ENCODE measurements at regions not wholly inside any gene's neighbourhood (a gene's known extent, or its start where the extent isn't known, plus 50 kb on each side); places are given as distances from the start of the nearest gene placed in this dataset.

GRCh38 chr3:110755345-110755744, 316.3 kb upstream of the NECTIN3 start:
- intact Hi-C loops (cut with micrococcal nuclease), result no loop called here
- H4K20me1 ChIP-seq (ENCODE audit: low read length), result no peaks in the 10 kb centered on the region
- no peak for ATAC-seq
- no peaks in the 10 kb centered on the region for H3K36me3 ChIP-seq (ENCODE audit: low read depth, low read length)
- no TSS peak for BruUV-seq (replicated peaks)
- no peak overlapping the region for H3K27ac ChIP-seq (ENCODE audit: low read length)
- no peaks in the 10 kb centered on the region for H3F3A ChIP-seq (ENCODE audit: low read length, unreplicated experiment)
- no peak overlapping the region for H2AFZ ChIP-seq (ENCODE audit: low read length)
- H3K9me2 ChIP-seq (replicated peaks; ENCODE audit: low read length), result no peaks in the 10 kb centered on the region
- DNase-seq, result no peak
- no peaks in the 10 kb centered on the region for H3K9me3 ChIP-seq (ENCODE audit: low read length)
- H3K4me2 ChIP-seq (ENCODE audit: low read length), result no peak overlapping the region
- H3K9ac ChIP-seq (ENCODE audit: low read length), result no peak overlapping the region
- no peaks in the 10 kb centered on the region for H3K27me3 ChIP-seq (ENCODE audit: low read length)
- ChIA-PET CTCF (no interaction called here), POLR2A (ENCODE audit: unreplicated experiment) (no interaction called here)
- no peaks in the 10 kb centered on the region for H3K79me2 ChIP-seq (ENCODE audit: low read length)
- H3K4me1 ChIP-seq (ENCODE audit: insufficient read depth, low read length), result no peaks in the 10 kb centered on the region
- no peak for TF ChIP-seq EZH2phosphoT487 (IDR thresholded peaks at IDR 0.05; ENCODE audit: borderline replicate concordance, low read length)
- no peak for TF ChIP-seq EZH2 (IDR thresholded peaks at IDR 0.05; ENCODE audit: low read length, unreplicated experiment)
- no peak for TF ChIP-seq CTCF (conservative IDR thresholded peaks at IDR 0.05; ENCODE audit: low read depth, low read length)
- no peak overlapping the region for H3K4me3 ChIP-seq (ENCODE audit: low read length)

- Histone ChIP-seq H3K4me1 (ENCODE audit: insufficient read depth, low read length) (no peaks in the 10 kb centered on the region), H3F3A (ENCODE audit: low read length, unreplicated experiment) (no peaks in the 10 kb centered on the region), H3K36me3 (ENCODE audit: low read depth, low read length) (no peaks in the 10 kb centered on the region), H3K27me3 (ENCODE audit: low read length) (no peaks in the 10 kb centered on the region), H4K20me1 (ENCODE audit: low read length) (no peaks in the 10 kb centered on the region), H3K9ac (ENCODE audit: low read length) (no peak overlapping the region), H3K27ac (ENCODE audit: low read length) (no peak overlapping the region), H3K4me2 (ENCODE audit: low read length) (no peak overlapping the region), H3K4me3 (ENCODE audit: low read length) (no peak overlapping the region), H3K9me2 (replicated peaks; ENCODE audit: low read length) (no peaks in the 10 kb centered on the region), H2AFZ (ENCODE audit: low read length) (no peak overlapping the region), H3K79me2 (ENCODE audit: low read length) (no peaks in the 10 kb centered on the region), H3K9me3 (ENCODE audit: low read length) (no peaks in the 10 kb centered on the region)
- CTCF ChIA-PET, result no interaction called here
- no peak for ATAC-seq
- intact Hi-C loops (cut with micrococcal nuclease), result no loop called here
- POLR2A ChIA-PET (ENCODE audit: unreplicated experiment), result no interaction called here
- BruUV-seq (replicated peaks), result no TSS peak
- TF ChIP-seq EZH2 (IDR thresholded peaks at IDR 0.05; ENCODE audit: low read length, unreplicated experiment) (no peak), EZH2phosphoT487 (IDR thresholded peaks at IDR 0.05; ENCODE audit: borderline replicate concordance, low read length) (no peak), CTCF (conservative IDR thresholded peaks at IDR 0.05; ENCODE audit: low read depth, low read length) (no peak)
- no peak for DNase-seq
Observed at GRCh38 chr3:110756705-110757104, 314.9 kb upstream of the NECTIN3 start.

- Histone ChIP-seq H3K4me3 (ENCODE audit: low read length) (no peak overlapping the region), H3K4me2 (ENCODE audit: low read length) (no peak overlapping the region), H2AFZ (ENCODE audit: low read length) (no peak overlapping the region), H3K36me3 (ENCODE audit: low read depth, low read length) (no peaks in the 10 kb centered on the region), H3K9me3 (ENCODE audit: low read length) (no peaks in the 10 kb centered on the region), H3K4me1 (ENCODE audit: insufficient read depth, low read length) (no peaks in the 10 kb centered on the region), H3K9me2 (replicated peaks; ENCODE audit: low read length) (no peaks in the 10 kb centered on the region), H3K9ac (ENCODE audit: low read length) (no peak overlapping the region), H3K27ac (ENCODE audit: low read length) (no peak overlapping the region), H3K27me3 (ENCODE audit: low read length) (no peaks in the 10 kb centered on the region), H4K20me1 (ENCODE audit: low read length) (no peaks in the 10 kb centered on the region), H3F3A (ENCODE audit: low read length, unreplicated experiment) (no peaks in the 10 kb centered on the region), H3K79me2 (ENCODE audit: low read length) (no peaks in the 10 kb centered on the region)
- no TSS peak for BruUV-seq (replicated peaks)
- intact Hi-C loops (cut with micrococcal nuclease), result no loop called here
- TF ChIP-seq EZH2phosphoT487 (IDR thresholded peaks at IDR 0.05; ENCODE audit: borderline replicate concordance, low read length), result no peak
- TF ChIP-seq EZH2 (IDR thresholded peaks at IDR 0.05; ENCODE audit: low read length, unreplicated experiment), result no peak
- TF ChIP-seq CTCF (conservative IDR thresholded peaks at IDR 0.05; ENCODE audit: low read depth, low read length), result no peak
- ATAC-seq, result no peak
- POLR2A ChIA-PET (ENCODE audit: unreplicated experiment), result no interaction called here
- no peak for DNase-seq
- CTCF ChIA-PET, result no interaction called here
Observed at GRCh38 chr3:110758208-110758607, 313.4 kb upstream of the NECTIN3 start.

Data from PC-3 (cell line).